ENCODE measurements at regions not wholly inside any gene's neighbourhood (a gene's known extent, or its start where the extent isn't known, plus 50 kb on each side); places are given as distances from the start of the nearest gene placed in this dataset.

DNA sequence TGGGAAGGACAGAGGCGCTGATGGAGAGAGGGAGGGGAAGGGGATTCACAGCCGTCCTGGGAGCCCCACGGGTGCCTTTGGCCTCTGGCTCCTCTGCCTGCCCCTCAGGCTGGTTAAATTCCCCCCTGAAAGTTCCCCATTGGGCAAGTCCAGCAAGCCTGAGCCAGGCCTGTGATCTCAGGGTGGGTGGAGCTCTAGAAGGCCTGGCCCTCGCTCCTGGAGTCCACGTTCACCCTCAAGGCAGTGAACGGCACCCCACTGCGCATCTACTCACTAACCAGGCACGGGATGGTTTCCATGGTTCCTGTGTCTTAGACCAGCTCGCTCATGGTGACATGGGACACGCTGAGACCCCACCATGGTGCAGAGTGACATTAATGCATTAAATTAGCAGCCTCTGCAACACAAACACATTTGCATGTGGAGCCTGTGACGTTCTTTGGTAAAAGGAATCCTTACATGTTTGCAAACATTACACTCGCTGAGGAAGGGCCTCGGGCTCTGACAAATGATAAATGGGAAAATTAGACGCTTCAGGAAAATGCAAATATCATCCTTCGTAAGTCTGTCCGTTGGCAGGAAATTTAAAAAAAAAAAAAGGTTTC, 452.7 kb downstream of the PREX1 start:
- TF ChIP-seq, protein P1, sequence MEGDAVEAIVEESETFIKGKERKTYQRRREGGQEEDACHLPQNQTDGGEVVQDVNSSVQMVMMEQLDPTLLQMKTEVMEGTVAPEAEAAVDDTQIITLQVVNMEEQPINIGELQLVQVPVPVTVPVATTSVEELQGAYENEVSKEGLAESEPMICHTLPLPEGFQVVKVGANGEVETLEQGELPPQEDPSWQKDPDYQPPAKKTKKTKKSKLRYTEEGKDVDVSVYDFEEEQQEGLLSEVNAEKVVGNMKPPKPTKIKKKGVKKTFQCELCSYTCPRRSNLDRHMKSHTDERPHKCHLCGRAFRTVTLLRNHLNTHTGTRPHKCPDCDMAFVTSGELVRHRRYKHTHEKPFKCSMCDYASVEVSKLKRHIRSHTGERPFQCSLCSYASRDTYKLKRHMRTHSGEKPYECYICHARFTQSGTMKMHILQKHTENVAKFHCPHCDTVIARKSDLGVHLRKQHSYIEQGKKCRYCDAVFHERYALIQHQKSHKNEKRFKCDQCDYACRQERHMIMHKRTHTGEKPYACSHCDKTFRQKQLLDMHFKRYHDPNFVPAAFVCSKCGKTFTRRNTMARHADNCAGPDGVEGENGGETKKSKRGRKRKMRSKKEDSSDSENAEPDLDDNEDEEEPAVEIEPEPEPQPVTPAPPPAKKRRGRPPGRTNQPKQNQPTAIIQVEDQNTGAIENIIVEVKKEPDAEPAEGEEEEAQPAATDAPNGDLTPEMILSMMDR (IDR thresholded peaks at IDR 0.05; ENCODE audit: borderline replicate concordance, extremely low read depth, low read length, poor library complexity, severe bottlenecking) = no peak
- TF ChIP-seq EZH2 (IDR thresholded peaks at IDR 0.05; ENCODE audit: borderline replicate concordance, low read depth, low read length, severe bottlenecking) = no peak
